Naive thymus-derived CD4-positive, alpha-beta T cell (primary cell): ENCODE measurements at regions not wholly inside any gene's neighbourhood (a gene's known extent, or its start where the extent isn't known, plus 50 kb on each side); places are given as distances from the start of the nearest gene placed in this dataset.
A peak's percentile ranks its signal among the peaks of the same experiment; 100 is the strongest.

Experiments used
- ATAC-seq: fragments of 150-1000 bp; cut with Tn5 transposase; 2 replicates; pipeline ENCODE4 v1.10.0; 2021; ENCODE audit warnings: mild to moderate bottlenecking, moderate library complexity
- CTCF ChIA-PET: fragments of 350-600 bp; sonication (Branson Sonifier 250); formaldehyde crosslinking; loops from one replicate; lab custom pipeline; 2021; ENCODE audit warnings: antibody characterized with exemption; lab: Charles Lee
- POLR2A ChIA-PET: fragments of 350-600 bp; sonication (Branson Sonifier 250); formaldehyde crosslinking; loops from one replicate; lab custom pipeline; 2021; ENCODE audit warnings: antibody characterized with exemption, inconsistent platforms; lab: Charles Lee
- DNase-seq, 9 donors: peaks; one replicate each; pipeline versions ENCODE4 v3.0.0 to v3.0.0-alpha.2; 2020 to 2022; ENCODE audit warnings: mixed read lengths in 1 of 9
- H3K27ac ChIP-seq: one replicate; pipeline ENCODE4 v1.7.0; 2013; ENCODE audit warnings: mild to moderate bottlenecking, low read depth, low read length, moderate library complexity
- H3K27me3 ChIP-seq, 2 donors: one replicate each; pipeline ENCODE4 v1.7.0; 2013; ENCODE audit warnings: low read length in 2 of 2, mild to moderate bottlenecking in 2 of 2, moderate library complexity in 2 of 2; ENCODE audit not compliant: control insufficient read depth in 2 of 2, insufficient read depth in 2 of 2
- H3K36me3 ChIP-seq, 3 experiments: 1 replicate in 2 of 3; 2 replicates in 1 of 3; pipeline ENCODE4 v1.7.0; 2013; ENCODE audit warnings: low read length in 3 of 3, mild to moderate bottlenecking in 3 of 3, moderate library complexity in 1 of 3; ENCODE audit not compliant: insufficient read depth in 3 of 3, control insufficient read depth in 2 of 3
- H3K4me1 ChIP-seq, 2 donors: one replicate each; pipeline ENCODE4 v1.7.0; 2013; ENCODE audit warnings: low read length in 2 of 2, mild to moderate bottlenecking in 2 of 2, moderate library complexity in 1 of 2; ENCODE audit not compliant: control insufficient read depth in 2 of 2, insufficient read depth in 2 of 2
- H3K4me3 ChIP-seq: 2 replicates; pipeline ENCODE4 v1.7.0; 2013; ENCODE audit warnings: mild to moderate bottlenecking, low read length
- H3K9me3 ChIP-seq, 3 experiments: 1 replicate in 2 of 3; 2 replicates in 1 of 3; pipeline ENCODE4 v1.7.0; 2013; ENCODE audit warnings: low read length in 3 of 3; ENCODE audit not compliant: control insufficient read depth in 2 of 3
- H3K27ac Mint-ChIP-seq, 9 donors: one replicate each; pipeline ENCODE4 v1.8.0; 2020 to 2022; ENCODE audit warnings: mixed read lengths in 9 of 9, mild to moderate bottlenecking in 8 of 9, moderate library complexity in 5 of 9, inconsistent platforms in 2 of 9
- H3K27me3 Mint-ChIP-seq, 5 donors: one replicate each; pipeline ENCODE4 v1.8.0; 2021 to 2022; ENCODE audit warnings: mixed read lengths in 5 of 5, mild to moderate bottlenecking in 1 of 5
- H3K36me3 Mint-ChIP-seq, 5 donors: one replicate each; pipeline ENCODE4 v1.8.0; 2020 to 2022; ENCODE audit warnings: mixed read lengths in 5 of 5, mild to moderate bottlenecking in 3 of 5, inconsistent platforms in 1 of 5
- H3K4me1 Mint-ChIP-seq, 7 donors: one replicate each; pipeline ENCODE4 v1.8.0; 2020 to 2022; ENCODE audit warnings: mixed read lengths in 7 of 7, mild to moderate bottlenecking in 3 of 7, inconsistent platforms in 1 of 7
- H3K4me3 Mint-ChIP-seq, 10 donors: one replicate each; pipeline ENCODE4 v1.8.0; 2020 to 2022; ENCODE audit warnings: mild to moderate bottlenecking in 10 of 10, mixed read lengths in 10 of 10, moderate library complexity in 6 of 10, inconsistent platforms in 2 of 10
- H3K9me3 Mint-ChIP-seq, 11 donors: one replicate each; pipeline ENCODE4 v1.8.0; 2020 to 2022; ENCODE audit warnings: mixed read lengths in 11 of 11, mild to moderate bottlenecking in 4 of 11, inconsistent platforms in 1 of 11, moderate library complexity in 1 of 11
- intact Hi-C, 2 donors: fragments of 100-400 bp; cut with micrococcal nuclease; formaldehyde crosslinking; loops; one replicate each; pipeline ENCODE4 v1.15.1; 2023

DNA sequence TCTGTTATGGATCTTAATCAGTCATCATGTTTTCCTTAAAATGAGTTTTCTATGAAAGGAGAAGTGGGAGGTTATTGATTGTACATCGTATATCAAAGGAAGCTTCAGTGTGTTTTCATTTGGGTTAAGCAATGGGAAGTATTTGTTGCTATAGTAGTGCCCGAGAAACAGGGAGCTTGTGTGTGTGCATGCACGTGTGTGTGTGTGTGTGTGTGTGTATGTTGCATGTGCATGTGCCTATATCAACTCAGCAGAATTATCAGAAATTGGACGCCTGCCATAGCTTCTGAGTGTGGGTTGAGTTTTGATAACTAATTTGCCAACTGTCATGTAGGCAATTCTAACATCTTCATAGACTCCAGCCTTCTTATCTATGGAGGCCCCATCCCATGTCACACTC lies 246.1 kb upstream of the CRY1 start:
- Histone ChIP-seq H3K4me1 (peaks cover 0 to 21% of the 10 kb centered on the region in 2 donors), H3K9me3 (no peaks in the 10 kb centered on the region), H3K4me3 (no peak overlapping the region), H3K36me3 (no peaks in the 10 kb centered on the region), H3K27me3 (no peaks in the 10 kb centered on the region), H3K27ac (no peak overlapping the region)
- no peak for ATAC-seq
- peaks cover 13 to 67% (median 46%) of the 10 kb centered on the region in 7 donors for H3K4me1 Mint-ChIP-seq
- H3K27ac Mint-ChIP-seq: peak overlapping the region in 2 of 9 donors; percentile 8 to 20
- peaks cover 0 to 13% (median 0%) of the 10 kb centered on the region in 11 donors for H3K9me3 Mint-ChIP-seq
- ChIA-PET POLR2A (interaction anchor here (0.6 kb wide), 1 partner anchor 208 kb away, joined by 3 read pairs; no protein-coding TSS in a partner anchor), CTCF (no interaction called here)
- H3K27me3 Mint-ChIP-seq: no peaks in the 10 kb centered on the region
- H3K4me3 Mint-ChIP-seq: no peak overlapping the region
- intact Hi-C loops: no loop called here
- DNase-seq: no peak
- peaks cover 3 to 57% (median 28%) of the 10 kb centered on the region in 5 donors for H3K36me3 Mint-ChIP-seq

DNA sequence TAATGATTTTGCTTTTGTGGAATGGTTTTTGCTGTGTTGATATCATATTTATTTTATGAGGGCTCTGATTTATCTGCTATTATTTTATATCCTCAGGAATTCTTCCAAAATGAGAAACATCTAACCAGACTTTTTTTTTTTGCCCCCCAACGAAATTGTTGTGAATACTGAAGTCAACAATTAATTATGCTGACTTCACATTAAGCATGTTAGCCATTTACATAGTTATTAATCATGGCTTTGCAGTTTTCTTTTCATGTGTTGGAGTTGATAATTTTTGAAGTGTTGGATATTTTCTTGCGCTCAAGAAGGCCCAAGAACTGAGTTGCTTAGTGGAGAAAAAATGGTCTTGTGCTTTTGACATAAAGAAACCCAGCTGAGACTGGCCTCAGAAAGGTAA lies 246.6 kb upstream of the CRY1 start:
- Mint-ChIP-seq H3K9me3 (peaks cover 0 to 13% (median 0%) of the 10 kb centered on the region in 11 donors), H3K27ac (peak overlapping the region in 2 of 9 donors; percentile 34), H3K27me3 (no peaks in the 10 kb centered on the region), H3K4me1 (peaks cover 11 to 63% (median 42%) of the 10 kb centered on the region in 7 donors), H3K4me3 (no peak overlapping the region), H3K36me3 (peaks cover 3 to 55% (median 28%) of the 10 kb centered on the region in 5 donors)
- intact Hi-C loops: no loop called here
- H3K9me3 ChIP-seq: no peaks in the 10 kb centered on the region
- no peak overlapping the region for H3K27ac ChIP-seq
- DNase-seq: no peak
- POLR2A ChIA-PET: interaction anchor here (0.6 kb wide), 2 partner anchors 14 to 207 kb away, joined by 3 read pairs; no protein-coding TSS in a partner anchor
- no peak for ATAC-seq
- H3K36me3 ChIP-seq: no peaks in the 10 kb centered on the region
- CTCF ChIA-PET: no interaction called here
- H3K27me3 ChIP-seq: no peaks in the 10 kb centered on the region
- no peak overlapping the region for H3K4me3 ChIP-seq
- H3K4me1 ChIP-seq: peaks cover 0 to 21% of the 10 kb centered on the region in 2 donors

DNA sequence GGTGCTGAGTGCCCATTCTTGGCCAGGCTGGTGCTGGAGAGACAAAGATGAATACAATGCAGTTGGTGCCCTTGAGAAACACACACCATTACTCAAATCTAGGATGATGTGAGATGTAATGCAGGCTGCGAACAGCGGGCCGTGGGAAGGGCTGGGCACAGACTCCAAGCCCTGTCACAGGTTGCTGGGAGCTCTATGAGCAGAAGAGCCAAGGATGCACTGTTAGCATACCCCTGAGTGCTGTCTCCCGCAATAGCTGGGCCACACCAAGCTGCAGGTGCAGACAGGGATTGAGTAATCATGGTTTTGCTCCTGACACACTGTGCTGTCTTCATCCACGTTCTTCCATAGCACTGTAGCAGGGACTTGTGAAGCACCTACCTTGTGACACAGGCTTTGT lies 247.5 kb upstream of the CRY1 start:
- H3K4me3 Mint-ChIP-seq: no peak overlapping the region
- peaks cover 0 to 17% (median 0%) of the 10 kb centered on the region in 11 donors for H3K9me3 Mint-ChIP-seq
- DNase-seq: no peak
- H3K27me3 Mint-ChIP-seq: no peaks in the 10 kb centered on the region
- Histone ChIP-seq H3K27me3 (no peaks in the 10 kb centered on the region), H3K4me1 (peaks cover 0 to 21% of the 10 kb centered on the region in 2 donors), H3K27ac (no peak overlapping the region), H3K4me3 (no peak overlapping the region), H3K36me3 (no peaks in the 10 kb centered on the region), H3K9me3 (no peaks in the 10 kb centered on the region)
- CTCF ChIA-PET: no interaction called here
- intact Hi-C loops: no loop called here
- POLR2A ChIA-PET: no interaction called here
- peaks cover 3 to 58% (median 25%) of the 10 kb centered on the region in 5 donors for H3K36me3 Mint-ChIP-seq
- H3K27ac Mint-ChIP-seq: peak overlapping the region in 3 of 9 donors; percentile 24 to 67 (median 34)
- no peak for ATAC-seq
- H3K4me1 Mint-ChIP-seq: peaks cover 11 to 64% (median 51%) of the 10 kb centered on the region in 7 donors

DNA sequence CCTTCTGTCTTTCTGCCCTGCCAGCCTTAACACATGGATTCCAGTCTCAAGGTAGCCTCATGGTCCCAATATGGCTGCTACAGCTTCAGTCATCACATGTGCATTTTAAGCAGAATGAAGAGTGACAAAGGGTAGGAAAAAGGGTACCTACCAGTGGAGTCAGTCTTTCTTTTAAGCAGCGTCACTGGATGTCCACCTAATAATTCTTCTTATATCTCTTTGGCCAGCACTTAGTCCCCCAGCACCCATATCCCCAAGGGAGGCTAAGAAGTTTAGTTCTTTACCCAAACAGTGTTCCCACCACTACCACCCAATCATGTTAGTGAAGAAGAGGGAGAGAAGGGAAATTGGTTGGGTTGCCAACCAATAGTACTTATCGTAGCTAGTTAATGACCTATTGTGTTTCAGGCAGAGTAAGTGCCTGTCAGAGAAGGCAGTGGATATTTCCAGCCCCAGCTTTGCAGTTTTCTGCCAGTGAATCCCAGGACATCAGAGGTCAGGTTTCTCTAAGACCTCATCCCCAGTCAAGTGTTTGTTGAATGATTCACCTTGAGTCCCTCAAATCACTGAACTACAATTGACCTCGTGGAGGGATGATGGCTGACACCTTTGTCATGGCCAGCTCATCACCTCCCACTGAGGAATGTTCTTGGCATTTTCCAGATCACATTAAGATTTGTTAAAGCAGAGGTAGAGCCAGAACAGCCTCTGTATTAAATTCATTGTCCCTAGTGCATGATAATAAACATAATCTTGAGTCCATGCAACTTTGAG lies 250.9 kb upstream of the CRY1 start:
- Mint-ChIP-seq H3K27ac (peak overlapping the region in 5 of 9 donors; percentile 5 to 68 (median 25)), H3K27me3 (no peaks in the 10 kb centered on the region), H3K9me3 (peaks cover 0 to 23% (median 3%) of the 10 kb centered on the region in 11 donors), H3K4me3 (no peak overlapping the region), H3K4me1 (peaks cover 9 to 66% (median 57%) of the 10 kb centered on the region in 7 donors), H3K36me3 (peaks cover 3 to 52% (median 29%) of the 10 kb centered on the region in 5 donors)
- DNase-seq (no peak), ATAC-seq (no peak)
- H3K4me3 ChIP-seq: no peak overlapping the region
- ChIA-PET CTCF (no interaction called here), POLR2A (interaction anchor here (1.8 kb wide), 1 partner anchor 15 kb away, joined by 4 read pairs; no protein-coding TSS in a partner anchor)
- H3K36me3 ChIP-seq: no peaks in the 10 kb centered on the region
- H3K27ac ChIP-seq: no peak overlapping the region
- H3K4me1 ChIP-seq: no peaks in the 10 kb centered on the region
- intact Hi-C loops: no loop called here
- H3K9me3 ChIP-seq: no peaks in the 10 kb centered on the region
- no peaks in the 10 kb centered on the region for H3K27me3 ChIP-seq

DNA sequence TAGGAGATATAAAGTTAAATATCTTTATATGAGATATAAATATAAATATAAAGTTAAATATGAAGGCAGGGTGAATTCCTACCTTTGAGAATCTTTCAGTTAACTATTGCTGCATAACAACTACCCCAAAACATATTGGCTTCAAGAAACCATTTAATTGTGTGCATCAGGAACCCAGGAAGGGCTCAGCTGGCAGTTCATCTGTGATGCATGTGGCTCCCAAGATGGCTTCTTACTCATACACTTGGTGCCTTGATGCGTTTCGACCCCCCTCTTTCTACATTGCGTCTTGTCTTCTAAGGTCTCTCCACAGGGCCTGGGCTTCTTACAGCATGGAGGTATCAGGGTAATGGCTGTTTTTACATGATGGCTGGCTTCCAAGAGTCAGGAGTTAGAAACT lies 253.9 kb upstream of the CRY1 start:
- ChIA-PET CTCF (no interaction called here), POLR2A (no interaction called here)
- peak overlapping the region in 2 of 9 donors; percentile 1 to 46 for H3K27ac Mint-ChIP-seq
- H3K4me1 ChIP-seq: peaks cover 5 to 6% of the 10 kb centered on the region in 2 donors
- H3K4me3 Mint-ChIP-seq: peak overlapping the region in 2 of 10 donors; percentile 1 to 9
- H3K27me3 Mint-ChIP-seq: no peaks in the 10 kb centered on the region
- intact Hi-C loops: no loop called here
- DNase-seq (no peak), ATAC-seq (no peak)
- H3K27me3 ChIP-seq: no peaks in the 10 kb centered on the region
- no peaks in the 10 kb centered on the region for H3K9me3 ChIP-seq
- no peak overlapping the region for H3K27ac ChIP-seq
- H3K4me1 Mint-ChIP-seq: peaks cover 14 to 68% (median 57%) of the 10 kb centered on the region in 7 donors
- peaks cover 0 to 17% (median 0%) of the 10 kb centered on the region in 11 donors for H3K9me3 Mint-ChIP-seq
- no peaks in the 10 kb centered on the region for H3K36me3 ChIP-seq
- H3K36me3 Mint-ChIP-seq: peaks cover 3 to 28% (median 18%) of the 10 kb centered on the region in 5 donors
- H3K4me3 ChIP-seq: no peak overlapping the region

DNA sequence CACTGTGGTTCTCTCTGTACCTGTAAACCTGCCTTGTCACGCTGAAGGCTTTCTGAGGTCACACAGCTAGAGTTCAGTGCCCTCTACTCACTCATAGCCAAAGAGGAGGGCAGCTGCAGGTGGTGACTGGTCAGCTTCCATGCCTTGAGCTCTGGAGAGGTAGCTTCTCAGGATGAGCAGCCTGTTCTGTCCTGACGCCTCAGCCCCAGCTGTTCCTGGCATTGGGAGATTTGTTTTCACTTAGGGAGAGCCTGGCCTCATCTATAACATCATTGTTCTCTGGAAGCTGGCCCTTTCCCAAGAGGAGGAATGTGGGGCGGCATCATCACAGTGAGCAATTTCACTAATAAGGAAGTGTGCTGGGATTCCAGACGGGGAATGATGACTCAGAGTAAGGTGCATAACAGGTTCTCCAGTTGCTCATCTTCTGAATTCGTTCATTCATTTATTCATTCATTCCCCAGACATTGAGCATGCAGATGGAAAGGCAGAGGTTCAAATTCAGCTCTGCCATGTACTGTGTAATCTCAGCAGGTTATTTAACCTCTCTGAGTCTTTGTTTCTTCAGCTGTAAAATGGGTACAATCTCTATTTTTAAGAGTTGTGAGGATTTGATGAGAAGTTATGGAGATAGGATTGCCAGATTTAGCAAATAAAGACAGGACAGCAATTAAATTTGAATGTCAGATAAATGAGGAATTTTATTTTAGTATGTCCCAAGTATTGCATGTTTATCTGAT lies 255.8 kb upstream of the CRY1 start:
- Histone ChIP-seq H3K9me3 (no peaks in the 10 kb centered on the region), H3K27ac (no peak overlapping the region), H3K36me3 (no peaks in the 10 kb centered on the region), H3K4me1 (peaks cover 14 to 15% of the 10 kb centered on the region in 2 donors), H3K27me3 (no peaks in the 10 kb centered on the region), H3K4me3 (no peak overlapping the region)
- DNase-seq (no peak), ATAC-seq (no peak)
- peak overlapping the region in 2 of 9 donors; percentile 43 to 51 for H3K27ac Mint-ChIP-seq
- H3K9me3 Mint-ChIP-seq: peaks cover 0 to 11% (median under 1%) of the 10 kb centered on the region in 11 donors
- H3K36me3 Mint-ChIP-seq: peaks cover 0 to 20% (median 7%) of the 10 kb centered on the region in 5 donors
- ChIA-PET POLR2A (no interaction called here), CTCF (no interaction called here)
- no peak overlapping the region for H3K4me3 Mint-ChIP-seq
- H3K27me3 Mint-ChIP-seq: no peaks in the 10 kb centered on the region
- H3K4me1 Mint-ChIP-seq: peaks cover 26 to 75% (median 65%) of the 10 kb centered on the region in 7 donors
- intact Hi-C loops: no loop called here
